HG03196 (cell line): ENCODE measurements at regions not wholly inside any gene's neighbourhood (a gene's known extent, or its start where the extent isn't known, plus 50 kb on each side); places are given as distances from the start of the nearest gene placed in this dataset.
"Not testable (repeated sequence)": the region's sequence is repeated elsewhere in the genome, so short reads cannot be mapped to it uniquely, and the experiment has no call there.

Source experiments
- ATAC-seq: cut with Tn5 transposase; IDR thresholded peaks from one replicate; pipeline ENCODE4 v1.9.1; 2021; ENCODE audit not compliant: unreplicated experiment

GRCh38 chr2:188787021-188787657 lies 187.0 kb upstream of the COL3A1 start:
- ATAC-seq: no peak

DNA sequence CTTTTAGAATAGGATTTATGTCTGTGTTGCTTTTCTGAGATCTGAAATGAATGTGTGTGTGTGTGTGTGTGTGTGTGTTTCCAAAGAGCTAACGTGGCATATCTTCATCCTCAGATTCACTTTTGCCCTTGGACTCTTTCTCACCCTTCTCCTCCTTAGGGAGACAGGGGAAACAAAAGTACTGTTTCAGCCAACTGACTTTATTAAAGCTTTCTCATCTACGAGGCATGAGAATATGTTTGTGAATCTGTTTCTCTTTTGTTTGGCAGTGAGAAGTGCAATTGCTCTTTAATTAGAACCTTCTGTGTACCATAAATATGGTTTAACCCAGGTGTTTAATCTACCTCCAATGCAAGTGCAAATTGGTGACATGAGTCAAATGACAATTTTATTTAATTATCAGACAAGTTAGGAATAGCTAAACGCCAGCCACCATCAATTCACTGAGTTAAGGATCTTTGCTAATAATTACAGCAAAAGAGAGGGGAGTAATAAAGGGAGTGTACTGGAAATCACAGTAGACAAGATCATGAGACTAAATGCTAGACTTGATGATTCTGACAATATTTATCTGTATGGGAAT lies 186.4 kb upstream of the COL3A1 start:
- no peak for ATAC-seq

- no peak for ATAC-seq
Measured at GRCh38 chr2:188788621-188789020, 185.6 kb upstream of the COL3A1 start.

- ATAC-seq: no peak
Measured at GRCh38 chr2:188789951-188790350, 184.2 kb upstream of the COL3A1 start.

GRCh38 chr2:188794453-188794852 lies 179.7 kb upstream of the COL3A1 start:
- ATAC-seq: not testable (repeated sequence)

DNA sequence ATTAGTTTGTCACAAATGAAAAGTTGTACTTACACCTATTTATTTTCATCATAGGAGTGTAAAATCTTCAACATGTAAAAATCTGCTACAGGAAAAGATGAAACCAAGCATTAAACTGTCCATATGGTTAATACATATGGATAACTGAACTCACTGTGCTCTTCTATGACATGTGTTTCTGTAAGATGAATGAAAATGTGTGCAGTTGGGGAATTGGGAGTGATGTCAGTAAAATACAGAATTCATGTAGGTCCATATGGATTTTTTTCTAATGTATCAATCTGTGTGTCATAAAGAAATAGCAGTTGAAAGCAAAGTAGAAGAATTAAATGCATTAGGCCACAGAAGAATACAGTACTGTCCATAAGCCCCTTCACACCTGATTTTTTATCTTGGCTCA lies 178.4 kb upstream of the COL3A1 start:
- no peak for ATAC-seq

DNA sequence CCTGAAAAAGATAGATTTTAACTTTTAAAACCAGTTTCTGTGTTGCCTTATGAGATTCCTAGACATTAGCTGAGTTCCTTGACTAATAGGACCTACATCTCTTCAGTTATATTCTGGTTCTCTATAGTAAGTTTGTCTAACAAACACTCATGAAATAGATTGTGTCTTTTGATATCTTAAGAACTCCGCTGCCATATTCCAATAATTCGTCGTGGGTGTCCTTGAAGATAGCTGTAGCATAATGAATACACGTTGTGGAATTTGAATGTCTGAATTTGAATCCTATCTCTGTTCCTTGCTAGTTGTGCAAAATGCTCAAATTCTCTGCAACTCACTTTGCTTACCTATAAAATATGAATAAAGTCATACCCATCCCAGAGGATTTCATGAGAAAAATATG lies 176.8 kb upstream of the COL3A1 start:
- no peak for ATAC-seq

- no peak for ATAC-seq
Measured at GRCh38 chr2:188798159-188798558, 176.0 kb upstream of the COL3A1 start.

- no peak for ATAC-seq
Measured at GRCh38 chr2:188805219-188805618, 169.0 kb upstream of the COL3A1 start.

GRCh38 chr2:188808947-188809355 lies 165.2 kb upstream of the COL3A1 start:
- no peak for ATAC-seq

DNA sequence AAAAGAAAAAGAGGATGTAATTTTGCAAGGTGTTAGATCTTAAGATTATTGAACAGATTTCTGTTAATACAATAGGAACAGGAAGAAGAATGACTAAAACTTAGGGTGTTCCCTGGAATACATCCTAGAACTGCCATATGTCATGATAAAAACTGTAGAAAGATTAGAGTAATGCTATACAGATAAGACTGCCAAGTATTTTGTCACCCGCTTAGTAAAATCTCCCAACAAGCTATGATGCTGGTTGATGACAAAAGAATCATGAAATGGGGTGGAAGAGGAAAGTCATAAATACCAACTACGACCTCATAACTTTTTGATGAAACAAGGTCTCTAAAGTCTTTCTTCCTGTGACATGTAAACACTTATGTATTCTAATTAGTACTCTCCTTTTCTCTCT lies 163.6 kb upstream of the COL3A1 start:
- ATAC-seq: no peak

DNA sequence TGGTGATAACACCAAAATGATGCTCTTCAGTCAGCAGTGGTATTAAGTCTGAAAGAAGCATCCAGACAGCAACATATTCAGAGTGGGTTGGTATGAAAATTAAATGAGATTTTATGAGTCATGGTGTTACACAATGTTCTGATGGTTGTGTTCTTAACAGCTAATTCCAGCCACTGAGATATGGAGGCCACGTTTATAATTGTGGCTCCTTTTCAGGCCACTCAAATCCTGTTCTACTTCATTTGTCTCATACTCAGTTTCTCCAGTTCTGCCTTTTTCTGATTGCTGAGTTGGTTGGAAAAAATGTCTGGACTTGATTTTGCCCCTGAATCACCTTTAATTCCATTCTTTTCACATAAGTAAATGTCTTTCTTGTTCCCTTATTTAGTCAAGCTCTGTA lies 162.7 kb upstream of the COL3A1 start:
- no peak for ATAC-seq

DNA sequence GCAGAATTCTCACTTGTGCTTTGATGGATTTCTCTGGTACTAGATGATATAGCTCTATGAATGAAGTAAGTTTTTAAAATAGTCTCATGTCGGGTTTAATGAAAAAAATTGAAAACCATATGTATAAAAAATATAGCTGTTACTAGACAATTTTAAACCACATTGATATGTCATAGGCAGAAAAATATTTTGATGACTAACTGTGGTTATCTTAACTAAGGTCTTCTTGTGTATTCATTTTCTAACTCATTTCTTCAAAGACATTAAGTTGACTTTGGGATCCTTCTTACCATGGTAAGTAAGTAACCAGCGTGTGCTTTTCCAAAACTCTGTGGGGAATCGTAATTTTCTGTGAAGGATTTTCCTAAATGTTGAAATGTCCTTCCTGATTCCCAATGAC lies 160.9 kb upstream of the COL3A1 start:
- no peak for ATAC-seq

GRCh38 chr2:188813857-188814256 lies 160.3 kb upstream of the COL3A1 start:
- ATAC-seq: no peak

DNA sequence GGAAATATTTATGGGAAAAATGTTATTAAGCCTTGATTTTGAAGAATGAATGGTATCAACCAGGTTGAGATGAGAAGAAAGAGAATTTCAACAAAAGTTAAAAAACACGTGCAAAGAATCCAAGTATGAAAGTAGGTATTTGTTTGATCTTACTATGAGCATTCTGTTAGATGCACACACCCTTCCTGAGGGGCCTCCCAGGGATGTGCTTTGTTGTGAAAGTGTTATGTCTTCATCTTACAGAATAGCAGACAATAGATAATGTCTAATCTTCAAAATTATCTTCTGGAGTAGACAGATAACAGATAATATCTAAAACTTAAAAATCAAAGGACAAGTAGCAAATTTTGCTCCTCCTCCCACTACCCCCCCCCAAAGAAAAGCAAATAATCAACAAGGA lies 155.2 kb upstream of the COL3A1 start:
- no peak for ATAC-seq

DNA sequence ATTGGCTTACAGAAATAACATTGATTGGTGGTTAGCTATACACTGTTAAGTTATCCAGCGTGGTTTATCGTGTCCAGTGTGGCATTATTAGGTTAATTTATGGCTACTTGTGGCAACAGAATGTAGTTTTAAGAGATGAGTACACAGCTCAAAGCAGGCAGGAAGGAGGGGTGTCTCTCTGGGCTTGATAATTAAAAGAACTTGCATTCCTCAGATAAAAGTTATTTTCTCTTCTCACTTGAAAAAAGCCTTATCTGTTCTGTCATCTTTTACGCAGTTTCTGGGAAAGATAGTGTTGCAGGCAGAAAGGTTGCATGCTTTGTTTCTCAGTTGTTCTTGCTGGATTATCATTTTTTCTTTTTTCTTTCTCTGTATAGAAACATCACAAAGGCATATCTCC lies 154.4 kb upstream of the COL3A1 start:
- no peak for ATAC-seq

- no peak for ATAC-seq
Measured at GRCh38 chr2:188820576-188820975, 153.6 kb upstream of the COL3A1 start.

GRCh38 chr2:188824125-188824524 lies 150.0 kb upstream of the COL3A1 start:
- no peak for ATAC-seq

DNA sequence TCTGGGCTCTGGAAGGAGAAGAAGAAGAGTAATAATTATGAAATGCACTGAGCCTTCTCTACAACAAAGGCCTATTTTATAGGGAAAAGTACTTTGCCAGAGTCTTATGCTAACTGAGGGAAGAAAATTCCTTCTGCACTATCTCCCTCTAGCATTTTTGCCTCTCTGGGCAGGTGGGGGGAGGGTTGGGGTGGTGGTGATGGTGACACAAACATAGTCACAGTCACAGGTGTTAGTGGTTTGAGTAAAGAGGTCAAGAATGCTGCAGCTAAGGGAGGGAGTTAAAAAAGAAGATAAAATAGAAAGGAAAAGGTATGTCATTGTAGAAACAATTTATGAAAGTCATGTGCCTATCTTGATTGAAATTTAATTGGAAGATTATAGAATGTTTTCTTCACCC lies 140.8 kb upstream of the COL3A1 start:
- no peak for ATAC-seq

DNA sequence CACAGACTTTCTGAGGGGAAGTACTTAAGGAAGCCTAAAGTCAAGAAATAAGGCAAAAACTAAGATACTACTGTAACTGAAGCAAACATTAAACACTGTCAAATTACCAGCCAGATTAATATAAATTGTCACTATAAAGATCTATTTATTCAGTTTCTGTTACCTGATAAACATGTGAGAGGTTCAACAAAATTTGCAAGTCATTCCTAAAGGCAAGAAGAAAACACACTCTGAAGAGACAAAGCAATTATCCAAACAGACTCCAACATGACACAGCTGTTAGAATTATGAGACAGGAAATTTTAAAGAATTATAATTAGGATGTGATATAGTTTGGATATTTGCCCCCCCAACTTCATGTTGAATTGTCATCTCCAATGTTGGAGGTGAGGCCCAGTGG lies 140.4 kb upstream of the COL3A1 start:
- ATAC-seq: no peak

GRCh38 chr2:188835006-188835405 lies 139.2 kb upstream of the COL3A1 start:
- no peak for ATAC-seq

- no peak for ATAC-seq
Measured at GRCh38 chr2:188835821-188836220, 138.4 kb upstream of the COL3A1 start.

DNA sequence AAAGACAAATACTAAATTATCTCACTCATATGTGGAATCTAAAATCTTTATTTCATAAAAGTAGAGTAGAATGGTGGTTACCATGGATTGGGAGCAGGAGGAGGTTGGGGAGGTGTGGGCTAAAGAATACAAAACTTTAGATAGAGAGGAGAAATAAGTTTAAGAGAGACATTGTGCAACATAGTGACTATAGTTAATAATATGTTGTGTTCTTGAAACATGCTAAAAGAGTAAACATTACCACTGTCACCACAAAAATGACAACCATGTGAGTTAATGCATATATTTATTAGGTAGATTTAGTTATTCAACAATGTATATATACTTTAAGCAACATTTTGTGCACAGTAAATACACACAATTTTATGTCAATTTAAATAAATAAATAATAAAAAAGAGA lies 128.5 kb upstream of the COL3A1 start:
- no peak for ATAC-seq
